ENCODE measurements at regions not wholly inside any gene's neighbourhood (a gene's known extent, or its start where the extent isn't known, plus 50 kb on each side); places are given as distances from the start of the nearest gene placed in this dataset.

DNA sequence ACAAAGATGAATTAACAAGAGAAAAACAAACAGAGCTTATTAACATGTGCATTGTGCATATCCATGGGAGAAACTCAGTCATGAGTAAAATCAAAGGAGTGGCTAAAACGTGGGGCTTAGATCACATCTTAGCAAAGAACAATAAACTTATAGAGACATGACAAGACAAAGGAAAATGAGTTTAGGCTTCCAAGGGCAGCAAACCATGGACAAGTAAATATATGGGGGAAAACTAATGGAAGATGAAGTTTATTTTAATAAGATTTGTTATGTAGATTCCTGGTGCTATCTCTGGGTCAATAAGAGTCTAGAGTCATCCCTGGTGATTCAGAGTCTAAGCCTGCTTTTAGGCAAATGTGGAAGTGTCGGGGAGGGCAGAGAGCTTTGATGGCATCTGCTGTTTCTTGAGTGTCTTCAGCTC lies 87.2 kb upstream of the PLPP4 start (continued):
- TF ChIP-seq, protein P1, sequence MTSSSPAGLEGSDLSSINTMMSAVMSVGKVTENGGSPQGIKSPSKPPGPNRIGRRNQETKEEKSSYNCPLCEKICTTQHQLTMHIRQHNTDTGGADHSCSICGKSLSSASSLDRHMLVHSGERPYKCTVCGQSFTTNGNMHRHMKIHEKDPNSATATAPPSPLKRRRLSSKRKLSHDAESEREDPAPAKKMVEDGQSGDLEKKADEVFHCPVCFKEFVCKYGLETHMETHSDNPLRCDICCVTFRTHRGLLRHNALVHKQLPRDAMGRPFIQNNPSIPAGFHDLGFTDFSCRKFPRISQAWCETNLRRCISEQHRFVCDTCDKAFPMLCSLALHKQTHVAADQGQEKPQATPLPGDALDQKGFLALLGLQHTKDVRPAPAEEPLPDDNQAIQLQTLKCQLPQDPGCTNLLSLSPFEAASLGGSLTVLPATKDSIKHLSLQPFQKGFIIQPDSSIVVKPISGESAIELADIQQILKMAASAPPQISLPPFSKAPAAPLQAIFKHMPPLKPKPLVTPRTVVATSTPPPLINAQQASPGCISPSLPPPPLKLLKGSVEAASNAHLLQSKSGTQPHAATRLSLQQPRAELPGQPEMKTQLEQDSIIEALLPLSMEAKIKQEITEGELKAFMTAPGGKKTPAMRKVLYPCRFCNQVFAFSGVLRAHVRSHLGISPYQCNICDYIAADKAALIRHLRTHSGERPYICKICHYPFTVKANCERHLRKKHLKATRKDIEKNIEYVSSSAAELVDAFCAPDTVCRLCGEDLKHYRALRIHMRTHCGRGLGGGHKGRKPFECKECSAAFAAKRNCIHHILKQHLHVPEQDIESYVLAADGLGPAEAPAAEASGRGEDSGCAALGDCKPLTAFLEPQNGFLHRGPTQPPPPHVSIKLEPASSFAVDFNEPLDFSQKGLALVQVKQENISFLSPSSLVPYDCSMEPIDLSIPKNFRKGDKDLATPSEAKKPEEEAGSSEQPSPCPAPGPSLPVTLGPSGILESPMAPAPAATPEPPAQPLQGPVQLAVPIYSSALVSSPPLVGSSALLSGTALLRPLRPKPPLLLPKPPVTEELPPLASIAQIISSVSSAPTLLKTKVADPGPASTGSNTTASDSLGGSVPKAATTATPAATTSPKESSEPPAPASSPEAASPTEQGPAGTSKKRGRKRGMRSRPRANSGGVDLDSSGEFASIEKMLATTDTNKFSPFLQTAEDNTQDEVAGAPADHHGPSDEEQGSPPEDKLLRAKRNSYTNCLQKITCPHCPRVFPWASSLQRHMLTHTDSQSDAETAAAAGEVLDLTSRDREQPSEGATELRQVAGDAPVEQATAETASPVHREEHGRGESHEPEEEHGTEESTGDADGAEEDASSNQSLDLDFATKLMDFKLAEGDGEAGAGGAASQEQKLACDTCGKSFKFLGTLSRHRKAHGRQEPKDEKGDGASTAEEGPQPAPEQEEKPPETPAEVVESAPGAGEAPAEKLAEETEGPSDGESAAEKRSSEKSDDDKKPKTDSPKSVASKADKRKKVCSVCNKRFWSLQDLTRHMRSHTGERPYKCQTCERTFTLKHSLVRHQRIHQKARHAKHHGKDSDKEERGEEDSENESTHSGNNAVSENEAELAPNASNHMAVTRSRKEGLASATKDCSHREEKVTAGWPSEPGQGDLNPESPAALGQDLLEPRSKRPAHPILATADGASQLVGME (CRISPR knock-in tag; IDR thresholded peaks at IDR 0.05) = no peak
- TF ChIP-seq ZNF239 (CRISPR knock-in tag; IDR thresholded peaks at IDR 0.05) (no peak), SIRT6 (IDR thresholded peaks at IDR 0.05; ENCODE audit: low read depth, low read length) (no peak), ETV1 (tag; conservative IDR thresholded peaks at IDR 0.05; ENCODE audit: low read depth) (no peak)

DNA sequence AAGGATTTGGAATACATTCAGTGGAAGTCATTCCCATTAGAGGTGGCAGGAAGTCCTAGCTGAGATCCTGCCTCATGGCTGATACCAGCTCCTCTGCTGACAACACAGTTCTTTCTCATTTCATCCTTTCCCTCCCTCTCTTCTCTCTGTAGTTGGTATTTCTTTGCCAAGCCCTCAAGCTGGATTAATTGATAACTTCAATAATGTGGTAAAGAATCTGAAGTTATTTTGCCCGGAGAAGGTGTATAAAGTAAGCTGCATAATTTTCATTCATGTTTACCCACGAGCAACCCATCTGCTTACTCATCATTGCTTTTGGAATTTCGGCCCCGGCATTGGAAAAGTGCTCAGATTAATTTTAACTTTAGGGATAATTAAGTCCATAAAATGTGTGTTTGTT lies 85.2 kb upstream of the PLPP4 start:
- H3K9me1 ChIP-seq (ENCODE audit: control insufficient read depth, insufficient read depth, low read length) = no peaks in the 10 kb centered on the region
- H3K27me3 ChIP-seq (ENCODE audit: control insufficient read depth in 2 of 2, insufficient read depth in 2 of 2, low read length in 2 of 2) = no peaks in the 10 kb centered on the region; a peak in 1 of 5 replicates
- ChIA-PET POLR2A (no interaction called here), CTCF (ENCODE audit: low intra/inter-chr PET ratio) (no interaction called here)
- no peak overlapping the region for H2AFZ ChIP-seq (ENCODE audit: low read depth, low read length)
- FAIRE-seq = no peak
- no peak for ATAC-seq
- H3K27ac ChIP-seq (ENCODE audit: extremely low read depth, low read depth, low read length) = no peak overlapping the region
- no peak overlapping the region for H3K9ac ChIP-seq (ENCODE audit: insufficient read depth in 1 of 2, low read depth in 2 of 2, low read length in 2 of 2)
- H3K36me3 ChIP-seq (ENCODE audit: control insufficient read depth, insufficient read depth, low read length) = no peaks in the 10 kb centered on the region
- H3K4me3 ChIP-seq = no peak overlapping the region
- H3K9me3 ChIP-seq (replicated peaks; ENCODE audit: control insufficient read depth, insufficient read depth, low read depth, low read length) = no peaks in the 10 kb centered on the region
- no peak for DNase-seq (ENCODE audit: extremely low read depth in 1 of 4, low spot score in 3 of 4)
- no peak overlapping the region for H3K4me2 ChIP-seq (ENCODE audit: insufficient read depth, low read length)
- intact Hi-C loops (cut with micrococcal nuclease) (no loop called here), in situ Hi-C loops (cut with MboI) (no loop called here)
- H3K79me2 ChIP-seq (ENCODE audit: control insufficient read depth, insufficient read depth, low read length) = no peaks in the 10 kb centered on the region
- WGBS (ENCODE audit: insufficient coverage, low coverage, missing lambda C conversion rate) = 0% methylated on average over 4 of the region's 4 CpGs
- H4K20me1 ChIP-seq (replicated peaks; ENCODE audit: control insufficient read depth, insufficient read depth, low read length) = no peaks in the 10 kb centered on the region
- no TSS peak for BruUV-seq (replicated peaks)
- H3K4me1 ChIP-seq (replicated peaks in 1 of 2; ENCODE audit: control insufficient read depth in 2 of 2, insufficient read depth in 2 of 2, low read length in 2 of 2) = no peaks in the 10 kb centered on the region
- no peak for TF ChIP-seq ZNF586 (CRISPR knock-in tag; conservative IDR thresholded peaks at IDR 0.05)
- TF ChIP-seq SMC3 (conservative IDR thresholded peaks at IDR 0.05; ENCODE audit: insufficient read depth, low read depth, low read length) = no peak
- TF ChIP-seq, protein P2, sequence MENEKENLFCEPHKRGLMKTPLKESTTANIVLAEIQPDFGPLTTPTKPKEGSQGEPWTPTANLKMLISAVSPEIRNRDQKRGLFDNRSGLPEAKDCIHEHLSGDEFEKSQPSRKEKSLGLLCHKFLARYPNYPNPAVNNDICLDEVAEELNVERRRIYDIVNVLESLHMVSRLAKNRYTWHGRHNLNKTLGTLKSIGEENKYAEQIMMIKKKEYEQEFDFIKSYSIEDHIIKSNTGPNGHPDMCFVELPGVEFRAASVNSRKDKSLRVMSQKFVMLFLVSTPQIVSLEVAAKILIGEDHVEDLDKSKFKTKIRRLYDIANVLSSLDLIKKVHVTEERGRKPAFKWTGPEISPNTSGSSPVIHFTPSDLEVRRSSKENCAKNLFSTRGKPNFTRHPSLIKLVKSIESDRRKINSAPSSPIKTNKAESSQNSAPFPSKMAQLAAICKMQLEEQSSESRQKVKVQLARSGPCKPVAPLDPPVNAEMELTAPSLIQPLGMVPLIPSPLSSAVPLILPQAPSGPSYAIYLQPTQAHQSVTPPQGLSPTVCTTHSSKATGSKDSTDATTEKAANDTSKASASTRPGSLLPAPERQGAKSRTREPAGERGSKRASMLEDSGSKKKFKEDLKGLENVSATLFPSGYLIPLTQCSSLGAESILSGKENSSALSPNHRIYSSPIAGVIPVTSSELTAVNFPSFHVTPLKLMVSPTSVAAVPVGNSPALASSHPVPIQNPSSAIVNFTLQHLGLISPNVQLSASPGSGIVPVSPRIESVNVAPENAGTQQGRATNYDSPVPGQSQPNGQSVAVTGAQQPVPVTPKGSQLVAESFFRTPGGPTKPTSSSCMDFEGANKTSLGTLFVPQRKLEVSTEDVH (IDR thresholded peaks at IDR 0.05; ENCODE audit: low read depth, partially characterized antibody) = no peak
- TF ChIP-seq FOXK2 (conservative IDR thresholded peaks at IDR 0.05 in 1 of 2, IDR thresholded peaks at IDR 0.05 in 1 of 2; ENCODE audit: low read depth in 2 of 2) = no peak
- TF ChIP-seq SAP30 (IDR thresholded peaks at IDR 0.05; ENCODE audit: borderline replicate concordance, insufficient read depth, low read depth, low read length, poor library complexity, severe bottlenecking) = no peak
- TF ChIP-seq ZNF76 (CRISPR knock-in tag; IDR thresholded peaks at IDR 0.05; ENCODE audit: borderline replicate concordance) = no peak
- no peak for TF ChIP-seq RBM39 (optimal IDR thresholded peaks at IDR 0.05; ENCODE audit: low read depth, low read length)
